NCI-H2227 (cell line): ENCODE measurements at regions not wholly inside any gene's neighbourhood (a gene's known extent, or its start where the extent isn't known, plus 50 kb on each side); places are given as distances from the start of the nearest gene placed in this dataset.
"Not testable (repeated sequence)": the region's sequence is repeated elsewhere in the genome, so short reads cannot be mapped to it uniquely, and the experiment has no call there.

Source experiments
- DNase-seq: peaks from one replicate; lab custom pipeline; 2025; ENCODE audit not compliant: unreplicated experiment; lab: John Stamatoyannopoulos, UW

DNA sequence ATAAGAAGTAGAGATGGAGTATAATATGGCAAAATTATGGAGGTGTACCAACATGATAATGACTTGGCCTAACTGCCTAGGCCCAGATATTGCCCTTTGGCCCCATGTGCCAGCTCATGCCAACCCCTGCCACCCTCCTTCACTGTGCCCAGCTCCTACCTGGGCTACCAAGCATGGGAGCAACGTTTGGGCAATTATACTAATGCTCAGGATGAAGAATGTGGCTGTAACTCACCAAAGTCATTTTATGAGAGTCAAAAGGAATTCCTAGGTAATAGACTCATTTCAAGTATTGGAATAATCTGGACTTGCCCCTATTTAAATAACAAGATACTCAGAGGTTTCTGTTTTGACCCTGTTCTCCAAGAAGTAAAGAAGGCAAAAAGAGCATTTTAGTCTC is 240.2 kb upstream of the IL12A start:
- no peak for DNase-seq

DNA sequence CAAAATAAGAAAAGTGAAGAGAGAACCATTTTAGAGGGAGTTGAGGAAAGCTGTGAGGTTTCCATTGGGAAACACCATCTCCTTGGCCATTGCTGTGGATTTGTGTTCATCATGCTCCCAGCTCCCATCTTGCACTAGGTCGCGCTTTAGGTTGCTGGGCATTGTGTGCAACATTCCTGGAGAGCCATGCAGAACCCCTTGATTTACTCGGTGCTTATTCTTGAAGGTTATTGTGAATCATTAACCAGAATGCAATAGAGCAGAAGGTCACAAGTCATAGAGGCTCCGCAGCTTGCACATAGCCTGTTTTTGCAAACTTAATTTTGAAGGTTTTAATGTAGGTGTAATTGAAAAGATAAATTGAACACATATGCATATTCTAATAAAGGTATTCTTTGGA is 239.2 kb upstream of the IL12A start:
- DNase-seq: no peak

DNA sequence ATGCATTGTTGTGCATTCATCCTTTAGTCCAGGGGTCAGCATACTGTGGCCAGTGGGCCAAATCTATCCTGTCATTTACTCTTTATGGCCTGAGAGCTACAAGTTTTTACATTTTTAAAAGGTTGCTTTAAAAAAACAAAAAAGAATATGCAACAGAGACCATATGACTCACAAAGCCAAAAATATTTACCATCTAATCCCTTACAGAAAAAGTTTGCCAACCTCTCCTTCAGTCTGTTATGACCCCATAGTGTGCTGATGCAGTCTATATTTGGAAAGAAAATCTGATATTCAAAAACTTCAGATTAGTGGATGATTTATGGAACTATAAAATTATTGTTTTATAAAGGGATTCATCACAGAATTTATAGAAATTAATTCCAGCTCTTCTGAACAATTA is 237.5 kb upstream of the IL12A start:
- DNase-seq: no peak

DNA sequence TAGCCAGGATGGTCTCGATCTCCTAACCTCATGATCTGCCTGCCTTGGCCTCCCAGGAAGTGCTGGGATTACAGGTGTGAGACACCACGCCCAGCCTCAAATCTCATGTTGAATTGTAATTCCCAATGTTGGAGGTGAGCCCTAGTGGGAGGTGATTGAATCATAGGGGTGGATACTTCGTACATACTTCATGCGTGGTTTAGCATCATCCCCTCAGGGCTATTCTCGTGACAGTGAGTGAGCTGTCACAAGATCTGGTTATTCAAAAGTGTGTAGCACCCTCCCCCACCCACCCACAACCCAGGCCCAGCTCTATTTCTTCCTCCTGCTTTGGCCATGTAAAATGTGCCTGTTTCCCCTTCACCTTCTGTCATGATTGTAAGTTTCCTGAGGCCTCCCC is 236.9 kb upstream of the IL12A start:
- no peak for DNase-seq

DNA sequence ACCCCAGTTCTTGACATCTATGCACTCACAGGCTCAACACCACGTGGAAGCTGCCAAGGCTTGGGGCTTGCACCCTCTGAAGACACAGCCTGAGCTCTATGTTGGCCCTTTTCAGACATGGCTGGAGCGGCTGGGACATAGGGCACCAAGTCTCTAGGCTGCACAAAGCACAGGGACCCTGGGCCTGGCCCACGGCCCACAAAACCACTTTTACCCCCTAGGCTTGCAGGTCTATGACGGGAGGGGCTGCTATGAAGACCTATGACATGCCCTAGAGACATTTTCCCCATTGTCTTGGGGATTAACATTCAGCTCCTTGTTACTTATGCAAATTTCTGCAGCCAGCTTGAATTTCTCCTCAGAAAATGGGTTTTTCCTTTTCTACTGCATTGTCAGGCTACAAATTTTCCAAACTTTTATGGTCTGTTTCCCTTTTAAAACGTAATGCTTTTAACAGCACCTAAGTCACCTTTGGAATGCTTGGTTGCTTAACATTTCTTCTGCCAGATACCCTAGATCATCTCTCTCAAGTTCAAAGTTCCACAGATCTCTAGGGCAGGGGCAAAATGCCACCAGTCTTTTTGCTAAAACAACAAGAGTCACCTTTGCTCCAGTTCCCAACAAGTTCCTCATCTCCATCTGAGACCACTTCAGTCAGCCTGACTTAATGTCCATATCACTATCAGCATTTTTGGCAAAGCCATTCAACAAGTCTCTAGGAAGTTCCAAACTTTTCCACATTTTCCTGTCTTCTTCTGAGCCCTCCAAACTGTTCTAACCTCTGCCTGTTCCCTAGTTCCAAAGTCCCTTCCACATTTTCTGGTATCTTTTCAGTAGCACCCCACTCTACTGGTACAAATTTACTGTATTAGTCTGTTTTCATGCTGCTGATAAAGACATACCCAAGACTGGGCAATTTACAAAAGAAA is 232.1 kb upstream of the IL12A start:
- DNase-seq: not testable (repeated sequence)

DNA sequence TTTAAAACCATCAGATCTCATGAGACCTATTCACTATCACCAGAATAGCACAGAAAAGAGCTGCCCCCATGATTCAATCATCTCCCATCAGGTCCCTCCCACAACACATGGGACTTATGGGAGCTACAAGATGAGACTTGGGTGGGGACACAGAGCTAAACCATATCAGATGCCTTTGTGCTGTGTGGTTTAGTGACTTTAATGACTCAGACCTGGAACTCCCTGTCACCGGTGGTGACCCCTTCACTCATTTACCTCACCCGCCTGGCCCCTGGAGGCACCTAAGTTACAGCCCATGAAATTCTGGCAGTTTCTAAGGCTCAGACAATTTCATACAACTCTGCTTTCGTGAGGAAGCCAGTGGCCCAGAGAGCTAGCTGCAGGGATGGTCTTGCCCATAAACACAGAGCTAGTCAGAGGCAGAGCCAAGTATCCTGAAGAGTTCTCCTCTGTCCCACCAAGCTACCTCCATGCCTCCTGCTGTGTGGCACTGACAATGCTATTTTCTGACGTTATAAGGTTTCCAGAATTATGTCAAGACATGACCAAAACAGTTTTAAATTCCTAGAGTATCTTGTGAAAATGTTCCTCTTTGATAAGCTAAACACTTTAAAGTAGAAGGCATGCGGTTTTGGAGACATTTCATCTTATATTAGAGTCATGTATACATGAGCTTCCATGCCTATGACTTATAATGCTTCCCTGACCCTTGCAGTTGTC is 231.1 kb upstream of the IL12A start:
- DNase-seq: no peak

DNA sequence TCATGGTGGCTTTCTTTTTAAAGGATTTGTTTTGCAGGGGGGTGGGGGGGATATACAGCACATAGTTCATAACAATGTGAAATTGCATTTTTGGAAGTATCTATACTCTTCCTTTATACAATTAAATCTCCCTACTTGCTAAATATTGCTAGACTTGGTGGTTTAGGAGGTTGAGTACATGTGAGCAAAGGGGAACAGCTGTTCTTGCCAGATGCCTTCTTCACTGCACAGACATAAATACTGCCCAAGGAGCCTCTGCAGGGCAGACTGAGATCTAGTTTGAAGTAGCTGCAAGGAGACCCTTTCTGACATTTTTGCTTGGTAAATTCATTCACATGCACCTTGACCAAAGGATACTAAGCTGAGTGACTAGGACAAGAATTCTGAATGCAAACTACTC is 228.6 kb upstream of the IL12A start:
- DNase-seq: no peak

DNA sequence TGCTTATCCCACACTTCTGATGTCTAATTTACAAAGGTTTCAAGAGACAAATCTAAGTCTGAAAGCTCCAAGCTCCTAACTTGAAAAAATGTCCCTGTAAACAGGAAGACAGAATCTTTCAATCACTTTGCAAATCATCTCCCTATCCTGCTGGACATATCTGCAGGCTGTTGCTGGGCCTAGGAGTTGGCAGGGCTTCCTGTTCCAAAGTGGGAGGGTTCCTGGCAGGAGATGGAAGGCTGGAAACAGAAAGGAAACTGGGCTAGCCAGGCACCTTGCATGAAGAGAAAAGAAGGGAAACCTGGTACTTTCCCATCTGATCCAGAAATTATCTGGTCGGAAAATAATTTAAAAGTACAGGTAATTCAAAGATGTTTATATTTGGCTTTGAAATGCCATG is 227.3 kb upstream of the IL12A start:
- no peak for DNase-seq

DNA sequence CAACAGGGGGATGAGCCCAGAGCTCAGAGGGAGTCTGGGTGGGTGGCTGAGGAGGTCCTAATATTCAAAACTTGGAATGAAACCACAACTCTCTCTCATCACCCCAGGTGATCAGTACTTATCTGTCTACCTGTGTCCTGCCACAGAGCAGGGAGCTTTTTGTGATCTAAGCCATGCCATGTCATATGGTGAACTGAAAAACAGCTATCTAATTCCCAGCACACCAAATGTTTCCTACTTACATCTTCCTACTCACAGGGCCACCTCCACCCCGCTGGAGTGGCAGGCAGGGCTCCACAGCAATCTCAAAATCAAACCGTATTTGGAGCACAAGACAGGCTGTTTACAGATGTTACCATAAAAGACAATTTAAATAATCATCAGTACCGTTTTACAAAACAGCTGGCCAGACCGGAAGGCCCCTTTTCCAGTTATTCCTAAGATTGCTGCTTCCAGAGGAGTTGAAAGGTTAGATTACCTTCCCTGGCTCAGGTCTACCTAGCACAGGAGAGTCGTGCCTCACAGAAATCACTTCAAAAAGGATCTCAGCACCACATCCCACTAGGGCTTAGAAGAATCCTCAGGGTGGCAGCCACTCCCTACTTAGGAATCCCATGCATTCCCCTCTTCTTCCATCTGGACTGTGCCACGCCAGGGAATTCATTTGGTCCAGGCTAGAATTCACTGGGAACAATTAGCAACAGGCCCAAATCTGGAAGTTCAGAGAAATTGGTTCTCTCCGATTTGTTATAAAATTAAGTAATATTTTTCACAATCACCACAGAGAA is 226.6 kb upstream of the IL12A start:
- no peak for DNase-seq

DNA sequence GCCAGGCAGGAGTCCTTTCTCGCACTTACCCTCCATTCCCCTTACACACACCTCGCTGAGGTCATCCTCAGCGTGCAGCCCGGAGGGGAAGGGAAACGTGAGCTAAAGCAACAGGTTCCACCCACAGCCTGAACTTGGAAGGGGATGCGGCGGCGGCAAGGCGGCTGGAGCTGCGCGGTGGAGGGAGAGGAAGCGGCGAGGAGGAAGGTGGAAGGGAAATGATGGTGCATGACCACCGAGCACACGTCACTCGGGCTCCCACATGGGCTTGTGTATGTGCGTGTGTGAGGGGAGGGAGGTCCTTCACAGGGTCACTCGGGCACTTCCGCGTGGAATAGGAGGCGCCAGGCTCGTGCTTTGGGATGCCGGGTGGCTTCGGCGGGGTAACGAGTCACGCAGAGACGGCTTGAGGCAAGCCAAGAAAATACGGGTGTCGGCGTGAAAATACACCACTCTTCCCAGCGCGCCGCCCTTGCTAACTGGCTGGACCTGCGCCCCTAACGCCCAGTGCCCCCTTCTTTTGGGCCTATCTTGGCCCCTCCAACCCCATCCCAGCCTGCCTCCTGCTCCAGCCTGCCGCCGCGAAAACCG is 225.5 kb upstream of the IL12A start:
- DNase-seq: peak; percentile 73

DNA sequence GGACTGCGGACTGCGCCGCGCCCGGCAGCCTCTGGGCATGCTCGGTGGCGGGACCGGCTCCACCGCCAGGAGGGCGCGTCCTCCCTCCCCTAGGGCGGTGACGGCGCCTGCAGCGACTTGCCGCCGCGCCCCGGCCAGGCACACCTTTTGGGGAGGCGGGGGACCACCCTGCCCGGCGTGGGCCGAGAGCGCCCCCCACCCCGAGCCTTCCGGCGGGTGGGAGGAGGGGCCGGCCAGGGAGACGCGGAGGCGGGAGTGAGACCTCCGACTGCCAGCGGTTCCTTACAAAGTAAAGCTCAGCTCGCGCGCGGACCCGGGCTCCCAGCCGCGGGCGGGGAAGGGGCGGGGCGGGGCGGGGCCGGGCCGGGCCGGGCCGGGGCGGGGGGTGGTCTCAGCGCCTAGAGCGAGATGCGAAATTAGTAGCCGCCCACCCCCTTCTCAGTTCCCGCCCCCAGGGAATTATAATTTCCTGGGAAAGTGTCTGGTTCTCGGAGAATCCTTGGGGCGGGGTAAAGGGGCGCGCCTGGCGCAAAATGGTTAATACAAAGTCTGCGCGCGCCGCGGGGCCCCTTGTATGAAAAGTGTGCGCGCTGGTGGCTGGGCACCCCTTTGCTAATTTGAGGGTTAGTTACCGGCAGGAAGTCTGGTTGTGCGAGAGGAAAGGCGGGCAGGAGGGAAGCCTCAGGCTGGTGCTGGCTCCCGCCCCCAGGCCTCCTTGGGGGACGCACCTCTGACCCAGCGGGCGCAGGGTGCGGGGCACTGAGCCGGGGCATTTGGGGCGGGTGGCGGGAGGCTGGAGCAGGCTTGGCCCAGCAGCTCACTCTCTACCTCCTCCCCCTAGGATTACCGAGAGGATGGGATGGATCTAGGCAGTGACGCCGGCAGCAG is 224.8 kb upstream of the IL12A start:
- peak; percentile 94 for DNase-seq

DNA sequence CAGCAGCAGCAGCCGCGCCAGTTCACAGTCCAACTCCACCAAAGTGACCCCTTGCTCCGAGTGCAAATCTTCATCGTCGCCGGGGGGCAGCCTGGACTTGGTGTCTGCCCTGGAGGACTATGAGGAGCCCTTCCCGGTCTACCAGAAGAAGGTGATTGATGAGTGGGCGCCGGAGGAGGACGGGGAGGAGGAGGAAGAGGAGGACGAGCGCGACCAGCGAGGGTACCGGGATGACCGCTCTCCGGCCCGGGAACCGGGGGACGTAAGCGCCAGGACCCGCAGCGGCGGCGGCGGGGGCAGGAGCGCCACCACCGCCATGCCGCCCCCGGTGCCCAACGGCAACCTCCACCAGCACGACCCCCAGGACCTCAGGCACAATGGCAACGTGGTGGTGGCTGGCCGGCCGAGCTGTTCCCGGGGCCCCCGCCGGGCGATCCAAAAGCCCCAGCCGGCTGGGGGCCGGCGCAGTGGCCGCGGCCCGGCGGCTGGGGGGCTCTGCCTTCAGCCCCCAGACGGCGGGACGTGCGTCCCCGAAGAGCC is 224.1 kb upstream of the IL12A start:
- no peak for DNase-seq

DNA sequence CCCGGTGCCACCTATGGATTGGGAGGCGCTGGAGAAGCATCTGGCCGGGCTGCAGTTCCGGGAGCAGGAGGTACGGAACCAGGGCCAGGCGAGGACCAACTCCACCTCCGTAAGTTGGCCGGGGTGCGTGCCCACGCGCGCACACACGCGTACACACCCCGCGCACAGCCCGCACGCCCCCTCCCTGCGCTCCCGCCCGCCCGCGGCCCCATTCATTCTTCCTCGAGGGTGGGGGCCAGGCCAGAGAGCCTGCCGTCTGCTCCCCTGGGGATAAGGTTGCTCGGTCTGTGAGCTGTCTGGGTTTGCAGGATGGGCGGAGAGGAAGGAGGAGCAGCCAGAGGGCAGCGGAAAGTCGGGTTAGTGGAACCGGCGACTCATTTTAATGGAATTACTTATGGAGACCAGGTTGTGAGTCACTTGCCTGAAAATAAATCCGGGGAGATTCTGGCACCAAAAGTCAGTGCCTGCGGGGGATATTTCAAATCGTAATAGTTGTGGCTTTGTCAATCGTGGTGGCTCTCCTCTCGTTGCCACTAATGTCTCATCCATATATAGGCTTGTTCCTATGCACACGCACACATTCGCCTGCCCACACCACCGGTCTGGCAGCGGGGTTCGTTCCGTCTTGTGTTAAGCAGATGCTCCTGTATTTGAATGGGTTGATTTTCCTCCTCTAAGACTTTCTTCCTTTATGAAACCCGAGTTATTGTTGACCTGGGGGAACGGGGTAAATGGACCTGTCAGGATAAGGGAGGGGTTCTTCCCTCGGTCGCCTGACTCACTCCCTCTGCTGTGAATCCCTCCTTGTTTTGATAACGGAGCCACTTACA is 223.4 kb upstream of the IL12A start:
- peak; percentile 52 for DNase-seq

DNA sequence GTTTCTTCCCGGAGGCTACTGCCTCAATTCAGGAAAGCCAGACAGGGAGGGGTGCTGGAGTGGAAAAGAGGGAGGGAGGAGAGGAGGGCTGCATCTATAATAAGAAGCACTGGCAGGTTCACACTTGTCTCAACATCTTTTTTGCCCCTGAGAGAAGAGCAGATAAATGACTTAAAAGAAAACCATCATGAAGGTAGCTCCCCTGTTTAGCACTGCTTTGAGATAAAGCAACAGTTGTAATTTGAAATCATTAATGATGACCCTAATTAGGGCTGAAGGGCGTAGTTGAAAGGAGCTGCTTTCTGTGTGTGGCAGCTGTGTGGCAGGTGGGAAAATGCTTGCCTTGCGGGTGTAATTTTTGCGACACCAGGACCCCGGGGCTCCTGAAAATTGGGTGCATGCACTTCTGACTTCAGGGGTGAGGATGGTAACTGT is 222.8 kb upstream of the IL12A start:
- DNase-seq: no peak

DNA sequence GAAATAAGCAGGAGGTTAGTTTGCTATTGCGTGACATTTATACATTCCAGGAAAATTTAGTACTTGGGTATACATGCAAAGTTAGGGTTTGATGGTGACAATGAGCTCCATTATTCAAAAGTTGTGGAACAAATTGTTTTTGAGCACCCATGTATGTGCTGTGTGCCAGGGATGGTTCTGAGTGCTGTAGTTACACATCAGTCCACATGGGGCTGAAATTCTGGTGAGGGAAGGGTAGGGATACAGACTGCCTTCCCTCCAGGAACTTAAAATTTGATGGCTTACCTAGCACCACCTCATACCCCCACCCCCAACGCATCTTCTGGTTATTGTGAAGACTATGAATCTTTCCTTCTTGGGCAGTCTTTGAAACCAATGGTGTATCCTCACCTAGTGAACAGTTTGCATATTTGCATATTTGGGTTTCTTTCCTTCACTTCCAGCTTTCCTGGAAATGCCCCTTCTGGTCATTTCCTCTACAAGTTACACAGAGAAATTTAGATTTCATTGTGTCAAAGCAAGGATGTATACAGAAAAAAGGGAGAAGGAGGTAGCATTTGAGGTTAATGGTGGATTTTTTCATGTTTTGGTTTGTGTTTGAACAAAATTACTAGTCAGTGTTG is 222.0 kb upstream of the IL12A start:
- peak; percentile 40 for DNase-seq

DNA sequence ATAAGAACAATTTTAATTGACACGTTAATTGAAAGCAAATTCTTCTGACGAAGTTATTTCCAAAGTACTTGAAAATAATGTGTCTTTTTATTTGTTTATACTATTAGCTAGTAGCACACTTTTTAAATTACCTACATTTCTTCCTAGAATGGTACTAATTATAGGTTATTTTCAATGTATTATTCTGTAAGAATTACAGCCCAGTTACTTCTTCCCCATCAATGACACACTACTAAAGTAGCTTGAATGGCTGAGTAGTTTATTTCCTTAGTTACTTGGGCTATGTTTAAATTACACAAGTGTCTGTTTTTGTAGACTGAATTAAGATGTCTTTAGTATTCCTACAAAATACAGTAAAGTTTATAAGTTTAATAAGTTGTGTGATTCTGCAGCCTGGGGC is 217.6 kb upstream of the IL12A start:
- DNase-seq: no peak

DNA sequence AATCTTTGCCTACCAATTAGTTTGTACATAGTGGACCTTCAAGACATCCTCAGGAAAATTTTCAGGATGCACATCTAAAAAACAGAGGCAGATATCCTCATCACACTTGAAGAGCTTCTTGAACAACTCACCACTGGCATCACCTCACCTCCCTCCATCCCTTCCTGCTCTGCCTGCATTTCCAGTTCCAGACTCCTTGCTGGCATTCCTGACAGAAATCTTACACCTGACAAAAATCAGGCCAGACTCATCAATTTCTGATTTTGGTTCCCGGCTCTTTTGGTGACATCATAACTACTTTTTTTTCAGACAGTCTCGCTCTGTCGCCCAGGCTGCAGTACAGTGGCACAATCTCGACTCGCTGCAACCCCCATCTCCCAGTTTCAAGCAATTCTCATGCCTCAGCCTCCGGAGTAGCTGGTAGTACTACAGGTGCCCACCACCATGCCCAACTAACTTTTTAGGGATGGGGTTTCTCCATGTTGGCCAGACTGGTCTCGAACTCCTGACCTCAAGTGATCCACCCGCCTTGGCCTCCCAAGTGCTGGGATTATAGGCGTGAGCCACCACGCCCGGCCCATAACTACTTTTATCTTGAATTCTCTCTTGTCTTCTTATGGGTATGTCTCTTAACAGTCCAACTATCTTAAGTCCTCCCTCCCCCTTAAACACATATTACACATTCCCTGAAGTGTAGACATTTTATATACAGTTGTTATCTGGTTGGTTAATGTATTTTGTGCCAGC is 216.6 kb upstream of the IL12A start:
- no peak for DNase-seq

DNA sequence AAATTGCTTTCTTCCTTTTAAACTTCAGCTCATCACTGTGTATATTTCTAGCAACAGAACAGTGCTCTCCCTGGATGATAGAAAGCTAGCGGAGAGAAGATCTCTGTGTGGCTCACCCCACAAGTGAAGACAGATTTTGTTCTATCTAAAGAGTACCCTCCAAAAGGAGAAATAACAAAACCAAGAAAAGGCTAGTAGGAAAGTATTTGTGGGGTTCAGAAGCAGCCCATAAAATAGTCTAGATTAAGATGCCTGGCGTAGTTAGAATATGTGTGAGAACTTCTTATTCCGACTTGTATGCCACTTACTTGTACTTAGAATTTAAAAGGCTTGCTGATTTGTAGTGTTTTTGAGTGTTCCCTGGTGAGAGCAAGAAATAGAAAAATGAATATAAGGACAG is 214.9 kb upstream of the IL12A start:
- DNase-seq: no peak
